ENCODE measurements at regions not wholly inside any gene's neighbourhood (a gene's known extent, or its start where the extent isn't known, plus 50 kb on each side); places are given as distances from the start of the nearest gene placed in this dataset.
A peak's percentile ranks its signal among the peaks of the same experiment; 100 is the strongest.
"Not testable (repeated sequence)": the region's sequence is repeated elsewhere in the genome, so short reads cannot be mapped to it uniquely, and the experiment has no call there.

- dilution Hi-C loops (cut with MboI; ENCODE audit: extremely low pct_ligation_motif_present, low sequenced_read_pairs); H3K4me3 ChIP-seq (ENCODE audit: control insufficient read depth in 2 of 3, extremely low read depth in 1 of 3, insufficient read depth in 2 of 3, low read depth in 1 of 3, low read length in 3 of 3); H3K4me2 ChIP-seq (ENCODE audit: control insufficient read depth, extremely low read depth, insufficient read depth, low read depth, low read length); H2AFZ ChIP-seq (ENCODE audit: control insufficient read depth, low read length); H3K9me3 ChIP-seq (ENCODE audit: control insufficient read depth, low read depth, low read length); H4K20me1 ChIP-seq (ENCODE audit: control insufficient read depth, extremely low read depth, insufficient read depth, low read length); H3K36me3 ChIP-seq (ENCODE audit: control insufficient read depth in 2 of 2, extremely low read depth in 1 of 2, insufficient read depth in 2 of 2, low read length in 2 of 2); H3K27ac ChIP-seq (ENCODE audit: control insufficient read depth, insufficient read depth, low read length); H3K4me1 ChIP-seq (ENCODE audit: control insufficient read depth, extremely low read depth, insufficient read depth, low read length); H3K9ac ChIP-seq (ENCODE audit: control insufficient read depth, extremely low read depth, insufficient read depth, low read length); H3K27me3 ChIP-seq (ENCODE audit: control insufficient read depth, extremely low read depth, insufficient read depth, low read length); H3K9me1 ChIP-seq (ENCODE audit: control insufficient read depth, extremely low read depth, insufficient read depth, low read length); DNase-seq (ENCODE audit: low read depth, low spot score); FAIRE-seq; H3K79me2 ChIP-seq (ENCODE audit: control insufficient read depth, insufficient read depth, low read length): not testable (repeated sequence)
- peak; percentile 15 to 38 (median 30) for TF ChIP-seq CTCF (optimal IDR thresholded peaks at IDR 0.05 in 1 of 3, IDR thresholded peaks at IDR 0.05 in 1 of 3, conservative IDR thresholded peaks at IDR 0.05 in 1 of 3; ENCODE audit: extremely low read depth in 1 of 3, insufficient read depth in 2 of 3, low read length in 3 of 3)
These were observed 1559.4 kb downstream of the PCDH19 start for GRCh38 chrX:98850639-98851038.

Data from keratinocyte (primary cell).